ENCODE measurements at regions not wholly inside any gene's neighbourhood (a gene's known extent, or its start where the extent isn't known, plus 50 kb on each side); places are given as distances from the start of the nearest gene placed in this dataset.

- Histone ChIP-seq H3K4me1 (ENCODE audit: insufficient read depth, poor library complexity, severe bottlenecking) (no peaks in the 10 kb centered on the region), H3K27me3 (ENCODE audit: insufficient read depth, poor library complexity, severe bottlenecking) (no peaks in the 10 kb centered on the region), H3K36me3 (ENCODE audit: low read depth) (no peaks in the 10 kb centered on the region), H3K4me3 (ENCODE audit: severe bottlenecking) (no peak overlapping the region), H3K27ac (ENCODE audit: poor library complexity, severe bottlenecking) (no peak overlapping the region), H3K9me3 (ENCODE audit: severe bottlenecking) (no peaks in the 10 kb centered on the region)
- DNase-seq (ENCODE audit: low spot score) (no peak), ATAC-seq (ENCODE audit: low read depth) (no peak)
- no peak for TF ChIP-seq CTCF (IDR thresholded peaks at IDR 0.05; ENCODE audit: poor library complexity, severe bottlenecking)
Observed at GRCh38 chr22:48018346-48018745, 1255.9 kb downstream of the TBC1D22A start.

- ATAC-seq (ENCODE audit: low read depth) (no peak), DNase-seq (ENCODE audit: low spot score) (no peak)
- no peak for TF ChIP-seq CTCF (IDR thresholded peaks at IDR 0.05; ENCODE audit: poor library complexity, severe bottlenecking)
- Histone ChIP-seq H3K4me1 (ENCODE audit: insufficient read depth, poor library complexity, severe bottlenecking) (no peaks in the 10 kb centered on the region), H3K9me3 (ENCODE audit: severe bottlenecking) (no peaks in the 10 kb centered on the region), H3K36me3 (ENCODE audit: low read depth) (no peaks in the 10 kb centered on the region), H3K27me3 (ENCODE audit: insufficient read depth, poor library complexity, severe bottlenecking) (no peaks in the 10 kb centered on the region), H3K4me3 (ENCODE audit: severe bottlenecking) (no peak overlapping the region), H3K27ac (ENCODE audit: poor library complexity, severe bottlenecking) (no peak overlapping the region)
Observed at GRCh38 chr22:48015701-48016100, 1253.3 kb downstream of the TBC1D22A start.

GRCh38 chr22:48004936-48005335, 1242.5 kb downstream of the TBC1D22A start:
- Histone ChIP-seq H3K9me3 (ENCODE audit: severe bottlenecking) (no peaks in the 10 kb centered on the region), H3K4me1 (ENCODE audit: insufficient read depth, poor library complexity, severe bottlenecking) (no peaks in the 10 kb centered on the region), H3K4me3 (ENCODE audit: severe bottlenecking) (no peak overlapping the region), H3K36me3 (ENCODE audit: low read depth) (no peaks in the 10 kb centered on the region), H3K27ac (ENCODE audit: poor library complexity, severe bottlenecking) (no peak overlapping the region), H3K27me3 (ENCODE audit: insufficient read depth, poor library complexity, severe bottlenecking) (no peaks in the 10 kb centered on the region)
- ATAC-seq (ENCODE audit: low read depth) = no peak
- DNase-seq (ENCODE audit: low spot score) = no peak
- TF ChIP-seq CTCF (IDR thresholded peaks at IDR 0.05; ENCODE audit: poor library complexity, severe bottlenecking) = no peak

- H3K27me3 ChIP-seq (ENCODE audit: insufficient read depth, poor library complexity, severe bottlenecking) = no peaks in the 10 kb centered on the region
- TF ChIP-seq CTCF (IDR thresholded peaks at IDR 0.05; ENCODE audit: poor library complexity, severe bottlenecking) = no peak
- no peak overlapping the region for H3K27ac ChIP-seq (ENCODE audit: poor library complexity, severe bottlenecking)
- ATAC-seq (ENCODE audit: low read depth) (no peak), DNase-seq (ENCODE audit: low spot score) (no peak)
- no peaks in the 10 kb centered on the region for H3K36me3 ChIP-seq (ENCODE audit: low read depth)
- H3K9me3 ChIP-seq (ENCODE audit: severe bottlenecking) = no peaks in the 10 kb centered on the region
- H3K4me3 ChIP-seq (ENCODE audit: severe bottlenecking) = no peak overlapping the region
- no peaks in the 10 kb centered on the region for H3K4me1 ChIP-seq (ENCODE audit: insufficient read depth, poor library complexity, severe bottlenecking)
Observed at GRCh38 chr22:48004038-48004437, 1241.6 kb downstream of the TBC1D22A start.

GRCh38 chr22:48001101-48001500, 1238.7 kb downstream of the TBC1D22A start:
- Histone ChIP-seq H3K36me3 (ENCODE audit: low read depth) (no peaks in the 10 kb centered on the region), H3K9me3 (ENCODE audit: severe bottlenecking) (no peaks in the 10 kb centered on the region), H3K27ac (ENCODE audit: poor library complexity, severe bottlenecking) (no peak overlapping the region), H3K4me3 (ENCODE audit: severe bottlenecking) (no peak overlapping the region), H3K27me3 (ENCODE audit: insufficient read depth, poor library complexity, severe bottlenecking) (no peaks in the 10 kb centered on the region), H3K4me1 (ENCODE audit: insufficient read depth, poor library complexity, severe bottlenecking) (no peaks in the 10 kb centered on the region)
- no peak for ATAC-seq (ENCODE audit: low read depth)
- DNase-seq (ENCODE audit: low spot score) = no peak
- TF ChIP-seq CTCF (IDR thresholded peaks at IDR 0.05; ENCODE audit: poor library complexity, severe bottlenecking) = no peak
